ENCODE measurements at regions not wholly inside any gene's neighbourhood (a gene's known extent, or its start where the extent isn't known, plus 50 kb on each side); places are given as distances from the start of the nearest gene placed in this dataset.

GRCh38 chr16:64308721-64309120 is 813.1 kb downstream of the CDH11 start:
- no peak for DNase-seq (ENCODE audit: low read depth)
- no peak overlapping the region for H3K4me3 ChIP-seq (ENCODE audit: low read depth, low read length)
- TF ChIP-seq, protein P1, sequence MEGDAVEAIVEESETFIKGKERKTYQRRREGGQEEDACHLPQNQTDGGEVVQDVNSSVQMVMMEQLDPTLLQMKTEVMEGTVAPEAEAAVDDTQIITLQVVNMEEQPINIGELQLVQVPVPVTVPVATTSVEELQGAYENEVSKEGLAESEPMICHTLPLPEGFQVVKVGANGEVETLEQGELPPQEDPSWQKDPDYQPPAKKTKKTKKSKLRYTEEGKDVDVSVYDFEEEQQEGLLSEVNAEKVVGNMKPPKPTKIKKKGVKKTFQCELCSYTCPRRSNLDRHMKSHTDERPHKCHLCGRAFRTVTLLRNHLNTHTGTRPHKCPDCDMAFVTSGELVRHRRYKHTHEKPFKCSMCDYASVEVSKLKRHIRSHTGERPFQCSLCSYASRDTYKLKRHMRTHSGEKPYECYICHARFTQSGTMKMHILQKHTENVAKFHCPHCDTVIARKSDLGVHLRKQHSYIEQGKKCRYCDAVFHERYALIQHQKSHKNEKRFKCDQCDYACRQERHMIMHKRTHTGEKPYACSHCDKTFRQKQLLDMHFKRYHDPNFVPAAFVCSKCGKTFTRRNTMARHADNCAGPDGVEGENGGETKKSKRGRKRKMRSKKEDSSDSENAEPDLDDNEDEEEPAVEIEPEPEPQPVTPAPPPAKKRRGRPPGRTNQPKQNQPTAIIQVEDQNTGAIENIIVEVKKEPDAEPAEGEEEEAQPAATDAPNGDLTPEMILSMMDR (conservative IDR thresholded peaks at IDR 0.05; ENCODE audit: low read depth, low read length), result no peak

- TF ChIP-seq, protein P1 (conservative IDR thresholded peaks at IDR 0.05; ENCODE audit: low read depth, low read length), result no peak
- no peak overlapping the region for H3K4me3 ChIP-seq (ENCODE audit: low read depth, low read length)
- DNase-seq (ENCODE audit: low read depth), result no peak
Observed at GRCh38 chr16:64307431-64307830, 814.4 kb downstream of the CDH11 start.

- TF ChIP-seq, protein P1 (conservative IDR thresholded peaks at IDR 0.05; ENCODE audit: low read depth, low read length), result no peak
- no peak overlapping the region for H3K4me3 ChIP-seq (ENCODE audit: low read depth, low read length)
- DNase-seq (ENCODE audit: low read depth), result no peak
Observed at GRCh38 chr16:64305663-64306062, 816.2 kb downstream of the CDH11 start.

DNA sequence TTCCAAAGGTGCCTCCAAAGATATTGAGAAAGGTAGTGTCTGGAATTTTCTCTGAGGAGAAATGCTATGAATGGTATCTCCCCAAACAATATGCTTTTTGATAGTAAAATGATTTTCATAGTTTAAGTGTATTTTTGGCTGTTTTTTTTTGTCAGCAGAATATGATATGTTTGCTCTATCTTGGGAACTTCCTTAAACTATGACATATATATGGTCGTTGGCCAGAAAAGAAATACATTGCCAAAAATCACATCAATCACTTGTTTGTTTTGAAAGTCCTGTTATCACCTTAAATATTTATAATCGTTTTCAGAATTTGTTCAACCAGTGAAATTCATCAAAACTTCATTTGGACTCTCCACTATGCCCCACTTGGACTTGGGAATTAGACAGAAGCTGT is 816.9 kb downstream of the CDH11 start:
- TF ChIP-seq, protein P1 (conservative IDR thresholded peaks at IDR 0.05; ENCODE audit: low read depth, low read length), result no peak
- DNase-seq (ENCODE audit: low read depth), result no peak
- no peak overlapping the region for H3K4me3 ChIP-seq (ENCODE audit: low read depth, low read length)

- H3K4me3 ChIP-seq (ENCODE audit: low read depth, low read length), result no peak overlapping the region
- no peak for DNase-seq (ENCODE audit: low read depth)
- TF ChIP-seq, protein P1 (conservative IDR thresholded peaks at IDR 0.05; ENCODE audit: low read depth, low read length), result no peak
Observed at GRCh38 chr16:64304396-64304795, 817.5 kb downstream of the CDH11 start.

DNA sequence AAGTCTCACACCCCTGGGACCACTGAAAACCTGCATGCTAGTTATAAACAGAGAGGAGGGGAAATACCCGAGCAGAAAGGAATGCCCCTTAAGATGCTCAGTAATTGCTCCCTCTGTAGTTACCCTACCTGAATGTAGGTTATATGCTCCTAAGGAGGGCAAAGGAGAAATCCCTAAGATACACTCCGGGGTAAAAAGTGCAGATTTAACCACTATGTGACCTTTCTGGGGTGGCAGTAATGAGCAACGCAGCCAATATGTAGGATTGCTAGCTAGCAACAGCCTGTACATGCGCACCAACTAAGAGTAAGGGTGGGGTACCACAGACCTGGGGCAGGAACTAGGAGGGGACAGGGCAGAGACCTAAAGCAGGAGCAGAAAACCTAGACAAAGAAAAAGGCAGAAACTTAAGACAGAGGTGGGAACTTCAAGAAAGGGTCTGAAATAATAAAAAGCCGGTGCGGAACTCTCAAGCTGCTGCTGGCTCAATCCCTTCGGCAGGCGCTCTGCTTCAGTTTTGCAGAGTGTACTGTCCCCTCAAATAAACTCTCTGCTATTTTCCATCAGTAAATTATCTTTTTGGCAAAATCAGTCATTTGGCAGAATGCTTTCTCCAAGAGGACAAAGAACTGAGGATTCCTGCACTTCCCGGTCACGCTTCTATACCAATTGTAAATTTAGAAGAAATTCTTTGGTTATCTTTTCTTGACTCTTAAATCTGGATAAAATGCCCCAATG is 823.8 kb downstream of the CDH11 start:
- no peak for DNase-seq (ENCODE audit: low read depth)
- H3K4me3 ChIP-seq (ENCODE audit: low read depth, low read length), result no peak overlapping the region
- TF ChIP-seq, protein P1 (conservative IDR thresholded peaks at IDR 0.05; ENCODE audit: low read depth, low read length), result no peak

DNA sequence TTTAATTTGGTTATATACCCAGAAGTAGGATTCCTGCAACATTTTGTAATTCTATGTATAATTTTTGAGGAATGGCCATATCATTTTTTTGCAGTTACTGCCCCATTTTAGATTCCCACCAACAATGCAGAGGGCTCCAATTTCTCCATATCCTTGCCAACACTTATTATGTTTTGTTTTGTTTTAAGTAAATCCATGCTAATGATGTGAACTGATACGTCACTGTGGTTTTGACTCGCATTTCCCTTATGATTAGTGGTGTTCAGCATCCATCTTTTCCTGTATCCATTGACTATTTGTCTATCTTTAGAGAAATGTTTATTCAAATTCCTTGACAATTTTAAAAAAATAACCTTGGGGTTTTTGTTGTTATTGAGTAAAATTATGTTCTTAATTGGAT is 826.4 kb downstream of the CDH11 start:
- TF ChIP-seq, protein P1 (conservative IDR thresholded peaks at IDR 0.05; ENCODE audit: low read depth, low read length), result no peak
- no peak for DNase-seq (ENCODE audit: low read depth)
- H3K4me3 ChIP-seq (ENCODE audit: low read depth, low read length), result no peak overlapping the region
